HL-60 (cell line): ENCODE measurements at regions not wholly inside any gene's neighbourhood (a gene's known extent, or its start where the extent isn't known, plus 50 kb on each side); places are given as distances from the start of the nearest gene placed in this dataset.

Experiments
- DNase-seq, 2 experiments: peaks; one replicate each; pipeline ENCODE4 v3.0.0-alpha.2; 2010 to 2020; ENCODE audit warnings: low read depth in 1 of 2, low spot score in 1 of 2
- H3K27ac ChIP-seq: fragments of 250-450 bp; sonication (Bioruptor Pico); replicated peaks from 2 replicates; pipeline ENCODE4 v1.5.1; 2020; ENCODE audit warnings: mild to moderate bottlenecking, moderate library complexity
- H3K27me3 ChIP-seq: fragments of 250-450 bp; sonication (Bioruptor Pico); 2 replicates; pipeline ENCODE4 v1.5.1; 2021; ENCODE audit warnings: mild to moderate bottlenecking, moderate library complexity; ENCODE audit not compliant: insufficient read depth, poor library complexity, severe bottlenecking
- H3K4me3 ChIP-seq: replicated peaks from 2 replicates; pipeline ENCODE4 v1.5.1; 2011; ENCODE audit warnings: mild to moderate bottlenecking, control low read depth, low read length; ENCODE audit not compliant: insufficient read depth
- CTCF ChIP-seq: IDR thresholded peaks from one replicate; pipeline ENCODE4 v1.5.1; 2011; ENCODE audit warnings: low read length, control low read depth, inconsistent platforms; ENCODE audit not compliant: insufficient read depth
- GABPA ChIP-seq: IDR thresholded peaks from 2 replicates; pipeline ENCODE4 v1.6.1; 2012; ENCODE audit warnings: low read depth
- POLR2AphosphoS5 ChIP-seq: IDR thresholded peaks from 2 replicates; pipeline ENCODE4 v1.6.1; 2012; ENCODE audit warnings: low read depth
- REST ChIP-seq: IDR thresholded peaks from 2 replicates; pipeline ENCODE4 v1.6.1; 2012; ENCODE audit warnings: low read depth; ENCODE audit not compliant: insufficient replicate concordance
- SPI1 ChIP-seq: IDR thresholded peaks from 2 replicates; pipeline ENCODE4 v1.6.1; 2012; ENCODE audit warnings: low read depth, mild to moderate bottlenecking, borderline replicate concordance

GRCh38 chr17:69928611-69929010, 146.4 kb upstream of the KCNJ16 start:
- DNase-seq = no peak
- no peak for TF ChIP-seq GABPA

GRCh38 chr17:69936996-69937395, 138.0 kb upstream of the KCNJ16 start:
- Histone ChIP-seq H3K27me3 (no peaks in the 10 kb centered on the region), H3K27ac (no peak overlapping the region), H3K4me3 (no peak overlapping the region)
- DNase-seq = no peak
- TF ChIP-seq POLR2AphosphoS5 = no peak
- TF ChIP-seq REST = no peak

More at GRCh38 chr17:69928611-69929010, 146.4 kb upstream of the KCNJ16 start:
- no peak overlapping the region for H3K4me3 ChIP-seq
- no peak overlapping the region for H3K27ac ChIP-seq
- H3K27me3 ChIP-seq = no peaks in the 10 kb centered on the region

GRCh38 chr17:69943058-69943457, 132.0 kb upstream of the KCNJ16 start:
- Histone ChIP-seq H3K4me3 (no peak overlapping the region), H3K27me3 (no peaks in the 10 kb centered on the region), H3K27ac (no peak overlapping the region)
- no peak for DNase-seq
- TF ChIP-seq POLR2AphosphoS5 = no peak
- no peak for TF ChIP-seq SPI1
- TF ChIP-seq CTCF = no peak
- no peak for TF ChIP-seq REST
- no peak for TF ChIP-seq GABPA

- Histone ChIP-seq H3K27me3 (no peaks in the 10 kb centered on the region), H3K27ac (no peak overlapping the region), H3K4me3 (no peak overlapping the region)
- DNase-seq = no peak
- no peak for TF ChIP-seq SPI1
- TF ChIP-seq CTCF = no peak
- no peak for TF ChIP-seq GABPA
- TF ChIP-seq REST = no peak
- TF ChIP-seq POLR2AphosphoS5 = no peak
Observed at GRCh38 chr17:69944406-69944805, 130.6 kb upstream of the KCNJ16 start.
